ENCODE measurements at regions not wholly inside any gene's neighbourhood (a gene's known extent, or its start where the extent isn't known, plus 50 kb on each side); places are given as distances from the start of the nearest gene placed in this dataset.
"Not testable (repeated sequence)": the region's sequence is repeated elsewhere in the genome, so short reads cannot be mapped to it uniquely, and the experiment has no call there.

- Histone ChIP-seq H3K4me3 (ENCODE audit: low read depth in 1 of 5, low read length in 5 of 5) (no peak overlapping the region), H3K9ac (ENCODE audit: low read length in 5 of 5) (no peak overlapping the region), H3K4me1 (ENCODE audit: control insufficient read depth in 5 of 5, insufficient read depth in 5 of 5, low read length in 5 of 5) (no peaks in the 10 kb centered on the region), H3K9me3 (ENCODE audit: control insufficient read depth in 5 of 5, low read length in 5 of 5) (peaks cover 0 to 9% (median 8%) of the 10 kb centered on the region in 5 donors), H3K27ac (ENCODE audit: low read depth, low read length) (no peak overlapping the region), H3K36me3 (ENCODE audit: control insufficient read depth in 5 of 5, insufficient read depth in 5 of 5, low read length in 5 of 5) (no peaks in the 10 kb centered on the region), H3K27me3 (ENCODE audit: control insufficient read depth in 5 of 5, insufficient read depth in 4 of 5, low read length in 5 of 5) (no peaks in the 10 kb centered on the region)
Observed at GRCh38 chr3:5504135-5504534, 316.6 kb downstream of the EDEM1 start.

- Histone ChIP-seq H3K27me3 (ENCODE audit: control insufficient read depth in 5 of 5, insufficient read depth in 4 of 5, low read length in 5 of 5) (no peaks in the 10 kb centered on the region), H3K4me3 (ENCODE audit: low read depth in 1 of 5, low read length in 5 of 5) (no peak overlapping the region), H3K4me1 (ENCODE audit: control insufficient read depth in 5 of 5, insufficient read depth in 5 of 5, low read length in 5 of 5) (no peaks in the 10 kb centered on the region), H3K9ac (ENCODE audit: low read length in 5 of 5) (no peak overlapping the region), H3K9me3 (ENCODE audit: control insufficient read depth in 5 of 5, low read length in 5 of 5) (peaks cover 0 to 15% (median 13%) of the 10 kb centered on the region in 5 donors), H3K27ac (ENCODE audit: low read depth, low read length) (no peak overlapping the region), H3K36me3 (ENCODE audit: control insufficient read depth in 5 of 5, insufficient read depth in 5 of 5, low read length in 5 of 5) (no peaks in the 10 kb centered on the region)
Observed at GRCh38 chr3:5505163-5505562, 317.7 kb downstream of the EDEM1 start.

- Histone ChIP-seq H3K9me3 (ENCODE audit: control insufficient read depth in 5 of 5, low read length in 5 of 5) (peaks cover 0 to 17% (median 15%) of the 10 kb centered on the region in 5 donors), H3K27ac (ENCODE audit: low read depth, low read length) (no peak overlapping the region), H3K9ac (ENCODE audit: low read length in 5 of 5) (no peak overlapping the region), H3K4me3 (ENCODE audit: low read depth in 1 of 5, low read length in 5 of 5) (no peak overlapping the region), H3K4me1 (ENCODE audit: control insufficient read depth in 5 of 5, insufficient read depth in 5 of 5, low read length in 5 of 5) (no peaks in the 10 kb centered on the region), H3K27me3 (ENCODE audit: control insufficient read depth in 5 of 5, insufficient read depth in 4 of 5, low read length in 5 of 5) (peaks cover 0 to 3% (median 0%) of the 10 kb centered on the region in 5 donors), H3K36me3 (ENCODE audit: control insufficient read depth in 5 of 5, insufficient read depth in 5 of 5, low read length in 5 of 5) (no peaks in the 10 kb centered on the region)
Observed at GRCh38 chr3:5505997-5506396, 318.5 kb downstream of the EDEM1 start.

GRCh38 chr3:5508860-5509259 is 321.4 kb downstream of the EDEM1 start:
- not testable (repeated sequence) for H3K36me3 ChIP-seq (ENCODE audit: control insufficient read depth in 5 of 5, insufficient read depth in 5 of 5, low read length in 5 of 5); H3K9ac ChIP-seq (ENCODE audit: low read length in 5 of 5); H3K27me3 ChIP-seq (ENCODE audit: control insufficient read depth in 5 of 5, insufficient read depth in 4 of 5, low read length in 5 of 5); H3K4me1 ChIP-seq (ENCODE audit: control insufficient read depth in 5 of 5, insufficient read depth in 5 of 5, low read length in 5 of 5); H3K4me3 ChIP-seq (ENCODE audit: low read depth in 1 of 5, low read length in 5 of 5); H3K27ac ChIP-seq (ENCODE audit: low read depth, low read length)
- peaks cover 0 to 20% (median 15%) of the 10 kb centered on the region in 5 donors for H3K9me3 ChIP-seq (ENCODE audit: control insufficient read depth in 5 of 5, low read length in 5 of 5)

GRCh38 chr3:5510300-5510699 is 322.8 kb downstream of the EDEM1 start:
- Histone ChIP-seq H3K9me3 (ENCODE audit: control insufficient read depth in 5 of 5, low read length in 5 of 5) (peaks cover 0 to 26% (median 17%) of the 10 kb centered on the region in 5 donors), H3K36me3 (ENCODE audit: control insufficient read depth in 5 of 5, insufficient read depth in 5 of 5, low read length in 5 of 5) (no peaks in the 10 kb centered on the region), H3K9ac (ENCODE audit: low read length in 5 of 5) (no peak overlapping the region), H3K4me1 (ENCODE audit: control insufficient read depth in 5 of 5, insufficient read depth in 5 of 5, low read length in 5 of 5) (no peaks in the 10 kb centered on the region), H3K4me3 (ENCODE audit: low read depth in 1 of 5, low read length in 5 of 5) (peak overlapping the region in 1 of 5 donors; percentile 7), H3K27me3 (ENCODE audit: control insufficient read depth in 5 of 5, insufficient read depth in 4 of 5, low read length in 5 of 5) (peaks cover 0 to 3% (median 0%) of the 10 kb centered on the region in 5 donors), H3K27ac (ENCODE audit: low read depth, low read length) (no peak overlapping the region)

- no peaks in the 10 kb centered on the region for H3K27me3 ChIP-seq (ENCODE audit: control insufficient read depth in 5 of 5, insufficient read depth in 4 of 5, low read length in 5 of 5)
- H3K9me3 ChIP-seq (ENCODE audit: control insufficient read depth in 5 of 5, low read length in 5 of 5) = peaks cover 0 to 12% (median 3%) of the 10 kb centered on the region in 5 donors
- no peak overlapping the region for H3K27ac ChIP-seq (ENCODE audit: low read depth, low read length)
- H3K4me3 ChIP-seq (ENCODE audit: low read depth in 1 of 5, low read length in 5 of 5) = no peak overlapping the region
- no peak overlapping the region for H3K9ac ChIP-seq (ENCODE audit: low read length in 5 of 5)
- H3K36me3 ChIP-seq (ENCODE audit: control insufficient read depth in 5 of 5, insufficient read depth in 5 of 5, low read length in 5 of 5) = no peaks in the 10 kb centered on the region
- H3K4me1 ChIP-seq (ENCODE audit: control insufficient read depth in 5 of 5, insufficient read depth in 5 of 5, low read length in 5 of 5) = no peaks in the 10 kb centered on the region
Observed at GRCh38 chr3:5517921-5518320, 330.4 kb downstream of the EDEM1 start.

- H3K4me3 ChIP-seq (ENCODE audit: low read depth in 1 of 5, low read length in 5 of 5) = no peak overlapping the region
- no peak overlapping the region for H3K9ac ChIP-seq (ENCODE audit: low read length in 5 of 5)
- H3K36me3 ChIP-seq (ENCODE audit: control insufficient read depth in 5 of 5, insufficient read depth in 5 of 5, low read length in 5 of 5) = no peaks in the 10 kb centered on the region
- peaks cover 0 to 8% (median 0%) of the 10 kb centered on the region in 5 donors for H3K9me3 ChIP-seq (ENCODE audit: control insufficient read depth in 5 of 5, low read length in 5 of 5)
- no peaks in the 10 kb centered on the region for H3K27me3 ChIP-seq (ENCODE audit: control insufficient read depth in 5 of 5, insufficient read depth in 4 of 5, low read length in 5 of 5)
- H3K27ac ChIP-seq (ENCODE audit: low read depth, low read length) = no peak overlapping the region
- no peaks in the 10 kb centered on the region for H3K4me1 ChIP-seq (ENCODE audit: control insufficient read depth in 5 of 5, insufficient read depth in 5 of 5, low read length in 5 of 5)
Observed at GRCh38 chr3:5520237-5520636, 332.7 kb downstream of the EDEM1 start.

- Histone ChIP-seq H3K4me3 (ENCODE audit: low read depth in 1 of 5, low read length in 5 of 5) (no peak overlapping the region), H3K36me3 (ENCODE audit: control insufficient read depth in 5 of 5, insufficient read depth in 5 of 5, low read length in 5 of 5) (no peaks in the 10 kb centered on the region), H3K27me3 (ENCODE audit: control insufficient read depth in 5 of 5, insufficient read depth in 4 of 5, low read length in 5 of 5) (no peaks in the 10 kb centered on the region), H3K4me1 (ENCODE audit: control insufficient read depth in 5 of 5, insufficient read depth in 5 of 5, low read length in 5 of 5) (no peaks in the 10 kb centered on the region), H3K27ac (ENCODE audit: low read depth, low read length) (no peak overlapping the region), H3K9me3 (ENCODE audit: control insufficient read depth in 5 of 5, low read length in 5 of 5) (peaks cover 0 to 4% (median 0%) of the 10 kb centered on the region in 5 donors), H3K9ac (ENCODE audit: low read length in 5 of 5) (no peak overlapping the region)
Observed at GRCh38 chr3:5523125-5523524, 335.6 kb downstream of the EDEM1 start.

- H3K27me3 ChIP-seq (ENCODE audit: control insufficient read depth in 5 of 5, insufficient read depth in 4 of 5, low read length in 5 of 5) = no peaks in the 10 kb centered on the region
- H3K4me1 ChIP-seq (ENCODE audit: control insufficient read depth in 5 of 5, insufficient read depth in 5 of 5, low read length in 5 of 5) = no peaks in the 10 kb centered on the region
- H3K9me3 ChIP-seq (ENCODE audit: control insufficient read depth in 5 of 5, low read length in 5 of 5) = no peaks in the 10 kb centered on the region
- no peak overlapping the region for H3K4me3 ChIP-seq (ENCODE audit: low read depth in 1 of 5, low read length in 5 of 5)
- no peak overlapping the region for H3K9ac ChIP-seq (ENCODE audit: low read length in 5 of 5)
- no peak overlapping the region for H3K27ac ChIP-seq (ENCODE audit: low read depth, low read length)
- H3K36me3 ChIP-seq (ENCODE audit: control insufficient read depth in 5 of 5, insufficient read depth in 5 of 5, low read length in 5 of 5) = no peaks in the 10 kb centered on the region
Observed at GRCh38 chr3:5531039-5531438, 343.5 kb downstream of the EDEM1 start.

GRCh38 chr3:5531741-5532290 is 344.3 kb downstream of the EDEM1 start:
- Histone ChIP-seq H3K4me1 (ENCODE audit: control insufficient read depth in 5 of 5, insufficient read depth in 5 of 5, low read length in 5 of 5) (no peaks in the 10 kb centered on the region), H3K36me3 (ENCODE audit: control insufficient read depth in 5 of 5, insufficient read depth in 5 of 5, low read length in 5 of 5) (no peaks in the 10 kb centered on the region), H3K9me3 (ENCODE audit: control insufficient read depth in 5 of 5, low read length in 5 of 5) (no peaks in the 10 kb centered on the region), H3K4me3 (ENCODE audit: low read depth in 1 of 5, low read length in 5 of 5) (no peak overlapping the region), H3K27me3 (ENCODE audit: control insufficient read depth in 5 of 5, insufficient read depth in 4 of 5, low read length in 5 of 5) (no peaks in the 10 kb centered on the region), H3K27ac (ENCODE audit: low read depth, low read length) (no peak overlapping the region), H3K9ac (ENCODE audit: low read length in 5 of 5) (no peak overlapping the region)
